ENCODE measurements at regions not wholly inside any gene's neighbourhood (a gene's known extent, or its start where the extent isn't known, plus 50 kb on each side); places are given as distances from the start of the nearest gene placed in this dataset.

DNA sequence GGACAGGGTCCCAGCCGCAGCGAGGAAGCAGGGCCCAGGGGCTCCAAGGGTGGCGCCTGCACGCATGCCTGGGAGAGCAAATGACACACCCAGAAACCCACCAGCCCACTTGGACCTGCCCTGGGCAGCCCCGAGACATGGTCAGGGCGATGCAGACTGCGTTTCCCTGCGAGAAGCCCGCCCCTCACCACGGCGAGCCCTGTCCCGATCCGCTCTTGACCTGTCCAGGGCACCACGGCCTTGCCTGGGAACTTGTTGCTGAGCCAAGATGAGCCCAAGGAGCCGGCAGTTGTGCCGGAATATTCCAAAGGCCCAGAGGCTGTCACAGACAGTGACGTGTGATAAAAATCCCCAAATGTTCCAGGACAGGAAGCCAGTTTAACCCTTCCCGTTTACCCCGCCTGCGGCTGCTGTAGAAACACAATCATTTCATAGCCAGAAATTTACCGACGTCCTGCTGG lies 78.1 kb downstream of the SIK1 start (continued):
- TF ChIP-seq, protein P1, sequence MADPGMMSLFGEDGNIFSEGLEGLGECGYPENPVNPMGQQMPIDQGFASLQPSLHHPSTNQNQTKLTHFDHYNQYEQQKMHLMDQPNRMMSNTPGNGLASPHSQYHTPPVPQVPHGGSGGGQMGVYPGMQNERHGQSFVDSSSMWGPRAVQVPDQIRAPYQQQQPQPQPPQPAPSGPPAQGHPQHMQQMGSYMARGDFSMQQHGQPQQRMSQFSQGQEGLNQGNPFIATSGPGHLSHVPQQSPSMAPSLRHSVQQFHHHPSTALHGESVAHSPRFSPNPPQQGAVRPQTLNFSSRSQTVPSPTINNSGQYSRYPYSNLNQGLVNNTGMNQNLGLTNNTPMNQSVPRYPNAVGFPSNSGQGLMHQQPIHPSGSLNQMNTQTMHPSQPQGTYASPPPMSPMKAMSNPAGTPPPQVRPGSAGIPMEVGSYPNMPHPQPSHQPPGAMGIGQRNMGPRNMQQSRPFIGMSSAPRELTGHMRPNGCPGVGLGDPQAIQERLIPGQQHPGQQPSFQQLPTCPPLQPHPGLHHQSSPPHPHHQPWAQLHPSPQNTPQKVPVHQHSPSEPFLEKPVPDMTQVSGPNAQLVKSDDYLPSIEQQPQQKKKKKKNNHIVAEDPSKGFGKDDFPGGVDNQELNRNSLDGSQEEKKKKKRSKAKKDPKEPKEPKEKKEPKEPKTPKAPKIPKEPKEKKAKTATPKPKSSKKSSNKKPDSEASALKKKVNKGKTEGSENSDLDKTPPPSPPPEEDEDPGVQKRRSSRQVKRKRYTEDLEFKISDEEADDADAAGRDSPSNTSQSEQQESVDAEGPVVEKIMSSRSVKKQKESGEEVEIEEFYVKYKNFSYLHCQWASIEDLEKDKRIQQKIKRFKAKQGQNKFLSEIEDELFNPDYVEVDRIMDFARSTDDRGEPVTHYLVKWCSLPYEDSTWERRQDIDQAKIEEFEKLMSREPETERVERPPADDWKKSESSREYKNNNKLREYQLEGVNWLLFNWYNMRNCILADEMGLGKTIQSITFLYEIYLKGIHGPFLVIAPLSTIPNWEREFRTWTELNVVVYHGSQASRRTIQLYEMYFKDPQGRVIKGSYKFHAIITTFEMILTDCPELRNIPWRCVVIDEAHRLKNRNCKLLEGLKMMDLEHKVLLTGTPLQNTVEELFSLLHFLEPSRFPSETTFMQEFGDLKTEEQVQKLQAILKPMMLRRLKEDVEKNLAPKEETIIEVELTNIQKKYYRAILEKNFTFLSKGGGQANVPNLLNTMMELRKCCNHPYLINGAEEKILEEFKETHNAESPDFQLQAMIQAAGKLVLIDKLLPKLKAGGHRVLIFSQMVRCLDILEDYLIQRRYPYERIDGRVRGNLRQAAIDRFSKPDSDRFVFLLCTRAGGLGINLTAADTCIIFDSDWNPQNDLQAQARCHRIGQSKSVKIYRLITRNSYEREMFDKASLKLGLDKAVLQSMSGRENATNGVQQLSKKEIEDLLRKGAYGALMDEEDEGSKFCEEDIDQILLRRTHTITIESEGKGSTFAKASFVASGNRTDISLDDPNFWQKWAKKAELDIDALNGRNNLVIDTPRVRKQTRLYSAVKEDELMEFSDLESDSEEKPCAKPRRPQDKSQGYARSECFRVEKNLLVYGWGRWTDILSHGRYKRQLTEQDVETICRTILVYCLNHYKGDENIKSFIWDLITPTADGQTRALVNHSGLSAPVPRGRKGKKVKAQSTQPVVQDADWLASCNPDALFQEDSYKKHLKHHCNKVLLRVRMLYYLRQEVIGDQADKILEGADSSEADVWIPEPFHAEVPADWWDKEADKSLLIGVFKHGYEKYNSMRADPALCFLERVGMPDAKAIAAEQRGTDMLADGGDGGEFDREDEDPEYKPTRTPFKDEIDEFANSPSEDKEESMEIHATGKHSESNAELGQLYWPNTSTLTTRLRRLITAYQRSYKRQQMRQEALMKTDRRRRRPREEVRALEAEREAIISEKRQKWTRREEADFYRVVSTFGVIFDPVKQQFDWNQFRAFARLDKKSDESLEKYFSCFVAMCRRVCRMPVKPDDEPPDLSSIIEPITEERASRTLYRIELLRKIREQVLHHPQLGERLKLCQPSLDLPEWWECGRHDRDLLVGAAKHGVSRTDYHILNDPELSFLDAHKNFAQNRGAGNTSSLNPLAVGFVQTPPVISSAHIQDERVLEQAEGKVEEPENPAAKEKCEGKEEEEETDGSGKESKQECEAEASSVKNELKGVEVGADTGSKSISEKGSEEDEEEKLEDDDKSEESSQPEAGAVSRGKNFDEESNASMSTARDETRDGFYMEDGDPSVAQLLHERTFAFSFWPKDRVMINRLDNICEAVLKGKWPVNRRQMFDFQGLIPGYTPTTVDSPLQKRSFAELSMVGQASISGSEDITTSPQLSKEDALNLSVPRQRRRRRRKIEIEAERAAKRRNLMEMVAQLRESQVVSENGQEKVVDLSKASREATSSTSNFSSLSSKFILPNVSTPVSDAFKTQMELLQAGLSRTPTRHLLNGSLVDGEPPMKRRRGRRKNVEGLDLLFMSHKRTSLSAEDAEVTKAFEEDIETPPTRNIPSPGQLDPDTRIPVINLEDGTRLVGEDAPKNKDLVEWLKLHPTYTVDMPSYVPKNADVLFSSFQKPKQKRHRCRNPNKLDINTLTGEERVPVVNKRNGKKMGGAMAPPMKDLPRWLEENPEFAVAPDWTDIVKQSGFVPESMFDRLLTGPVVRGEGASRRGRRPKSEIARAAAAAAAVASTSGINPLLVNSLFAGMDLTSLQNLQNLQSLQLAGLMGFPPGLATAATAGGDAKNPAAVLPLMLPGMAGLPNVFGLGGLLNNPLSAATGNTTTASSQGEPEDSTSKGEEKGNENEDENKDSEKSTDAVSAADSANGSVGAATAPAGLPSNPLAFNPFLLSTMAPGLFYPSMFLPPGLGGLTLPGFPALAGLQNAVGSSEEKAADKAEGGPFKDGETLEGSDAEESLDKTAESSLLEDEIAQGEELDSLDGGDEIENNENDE (IDR thresholded peaks at IDR 0.05; ENCODE audit: insufficient replicate concordance, low read length) = no peak
- TF ChIP-seq SP1 (IDR thresholded peaks at IDR 0.05; ENCODE audit: low read depth, low read length) (no peak), RBBP5 (IDR thresholded peaks at IDR 0.05; ENCODE audit: borderline replicate concordance, low read depth, low read length) (no peak), BRCA1 (IDR thresholded peaks at IDR 0.05; ENCODE audit: low read depth, low read length) (no peak), TAF1 (IDR thresholded peaks at IDR 0.05; ENCODE audit: low read depth, low read length) (no peak), CHD2 (IDR thresholded peaks at IDR 0.05; ENCODE audit: low read length) (no peak), SP4 (IDR thresholded peaks at IDR 0.05; ENCODE audit: low read length) (no peak), JUND (IDR thresholded peaks at IDR 0.05; ENCODE audit: low read length) (no peak), RAD21 (IDR thresholded peaks at IDR 0.05 in 1 of 2, conservative IDR thresholded peaks at IDR 0.05 in 1 of 2; ENCODE audit: low read depth in 2 of 2, low read length in 2 of 2) (no peak), SIN3A (conservative IDR thresholded peaks at IDR 0.05 in 1 of 2, IDR thresholded peaks at IDR 0.05 in 1 of 2; ENCODE audit: low read depth in 1 of 2, low read length in 2 of 2) (no peak)

All from H1 (cell line).